ENCODE measurements at regions not wholly inside any gene's neighbourhood (a gene's known extent, or its start where the extent isn't known, plus 50 kb on each side); places are given as distances from the start of the nearest gene placed in this dataset.

GRCh38 chr1:229087906-229088305, 183.0 kb upstream of the RAB4A start:
- Histone ChIP-seq H3K4me1 (ENCODE audit: insufficient read depth, low read length) (peaks cover 29% of the 10 kb centered on the region), H3K27me3 (ENCODE audit: control insufficient read depth in 1 of 2, insufficient read depth in 2 of 2, low read length in 2 of 2) (no peaks in the 10 kb centered on the region), H3K4me3 (replicated peaks in 1 of 3; ENCODE audit: insufficient read depth in 1 of 3, low read depth in 2 of 3, low read length in 3 of 3) (no peak overlapping the region), H3K79me2 (ENCODE audit: insufficient read depth, low read length) (no peaks in the 10 kb centered on the region), H3K4me2 (ENCODE audit: low read depth, low read length) (no peak overlapping the region), H3K9me3 (ENCODE audit: low read length) (peaks cover 6% of the 10 kb centered on the region), H4K20me1 (ENCODE audit: insufficient read depth, low read length) (no peaks in the 10 kb centered on the region), H3K36me3 (replicated peaks in 1 of 2; ENCODE audit: control insufficient read depth in 1 of 2, insufficient read depth in 2 of 2, low read length in 2 of 2) (no peaks in the 10 kb centered on the region), H2AFZ (ENCODE audit: low read length) (no peak overlapping the region), H3K9ac (ENCODE audit: insufficient read depth, low read depth, low read length) (no peak overlapping the region), H3K27ac (ENCODE audit: extremely low read length, insufficient read depth, low read length) (no peak overlapping the region)
- intact Hi-C loops (cut with micrococcal nuclease; ENCODE audit: unreplicated experiment) (no loop called here), in situ Hi-C loops (cut with HindIII; ENCODE audit: extremely low pct_ligation_motif_present, low pct_unique_long_range_greater_than_20kb) (no loop called here)
- DNase-seq (ENCODE audit: low spot score) (no peak), FAIRE-seq (no peak), ATAC-seq (no peak)
- BruUV-seq (replicated peaks): no TSS peak
- POLR2A ChIA-PET: no interaction called here
- CTCF ChIA-PET (ENCODE audit: low intra/inter-chr PET ratio, low total read pairs): no interaction called here
- no peak for TF ChIP-seq ZFP90 (CRISPR knock-in tag; IDR thresholded peaks at IDR 0.05; ENCODE audit: borderline replicate concordance)
- TF ChIP-seq ATF7-NPFF (CRISPR knock-in tag; IDR thresholded peaks at IDR 0.05; ENCODE audit: low read depth): no peak
- no peak for TF ChIP-seq ZNF383 (CRISPR knock-in tag; IDR thresholded peaks at IDR 0.05; ENCODE audit: borderline replicate concordance)
- no peak for TF ChIP-seq GLI4 (CRISPR knock-in tag; IDR thresholded peaks at IDR 0.05; ENCODE audit: borderline replicate concordance)
- no peak for TF ChIP-seq MTF1 (CRISPR knock-in tag; IDR thresholded peaks at IDR 0.05)
- no peak for TF ChIP-seq ZSCAN29 (CRISPR knock-in tag; conservative IDR thresholded peaks at IDR 0.05)
- no peak for TF ChIP-seq RXRB (CRISPR knock-in tag; IDR thresholded peaks at IDR 0.05; ENCODE audit: borderline replicate concordance)
- TF ChIP-seq PHF20 (CRISPR knock-in tag; IDR thresholded peaks at IDR 0.05): no peak
- TF ChIP-seq ZBTB21 (CRISPR knock-in tag; IDR thresholded peaks at IDR 0.05): no peak
- TF ChIP-seq NR0B2 (CRISPR knock-in tag; IDR thresholded peaks at IDR 0.05): no peak
- no peak for TF ChIP-seq SIN3A (IDR thresholded peaks at IDR 0.05; ENCODE audit: borderline replicate concordance, low read depth, low read length)
- 47% methylated on average over 7 of the region's 14 CpGs for WGBS (ENCODE audit: low lambda C conversion rate)

Measured in HepG2 (cell line).